Large intestine (tissue), 3 donors: ENCODE measurements at regions not wholly inside any gene's neighbourhood (a gene's known extent, or its start where the extent isn't known, plus 50 kb on each side); places are given as distances from the start of the nearest gene placed in this dataset.

ENCODE experiments used
- DNase-seq, 2 donors: peaks; one replicate each; pipeline versions ENCODE4 v3.0.0 to v3.0.0-alpha.2; 2013
- H3K27ac ChIP-seq: one replicate; pipeline ENCODE4 v1.5.1; 2013; ENCODE audit warnings: low read length
- H3K27me3 ChIP-seq: 2 replicates; pipeline ENCODE4 v1.6.1; 2013; ENCODE audit warnings: low read length; ENCODE audit not compliant: control insufficient read depth, insufficient read depth
- H3K36me3 ChIP-seq: 2 replicates; pipeline ENCODE4 v1.6.1; 2013; ENCODE audit warnings: low read length; ENCODE audit not compliant: control insufficient read depth, insufficient read depth
- H3K4me1 ChIP-seq: one replicate; pipeline ENCODE4 v1.6.1; 2013; ENCODE audit warnings: low read length; ENCODE audit not compliant: control insufficient read depth, insufficient read depth
- H3K4me3 ChIP-seq: one replicate; pipeline ENCODE4 v1.5.1; 2013; ENCODE audit warnings: low read length
- H3K9me3 ChIP-seq: one replicate; pipeline ENCODE4 v1.6.1; 2013; ENCODE audit warnings: mild to moderate bottlenecking, low read depth, low read length, moderate library complexity; ENCODE audit not compliant: control insufficient read depth
- WGBS: methylation state at CpG from one replicate; pipeline ENCODE4 v1.1.5; 2013; ENCODE audit warnings: low lambda C conversion rate; ENCODE audit not compliant: insufficient coverage; 5-methylcytosine and 5-hydroxymethylcytosine counted together

GRCh38 chr2:128446874-128447537, 128.3 kb upstream of the HS6ST1 start:
- Histone ChIP-seq H3K4me1 (peaks cover 12% of the 10 kb centered on the region), H3K27me3 (peaks cover 2% of the 10 kb centered on the region), H3K9me3 (no peaks in the 10 kb centered on the region), H3K4me3 (no peak overlapping the region), H3K36me3 (no peaks in the 10 kb centered on the region), H3K27ac (no peak overlapping the region)
- WGBS: no CpG with 5 or more reads among the region's 17 CpGs
- no peak for DNase-seq

- H3K9me3 ChIP-seq: no peaks in the 10 kb centered on the region
- no peak overlapping the region for H3K27ac ChIP-seq
- peaks cover 6% of the 10 kb centered on the region for H3K27me3 ChIP-seq
- no CpG with 5 or more reads among the region's 7 CpGs for WGBS
- no peaks in the 10 kb centered on the region for H3K36me3 ChIP-seq
- no peak for DNase-seq
- peaks cover 7% of the 10 kb centered on the region for H3K4me1 ChIP-seq
- H3K4me3 ChIP-seq: no peak overlapping the region
These were observed 128.9 kb upstream of the HS6ST1 start for GRCh38 chr2:128447538-128447995.

DNA sequence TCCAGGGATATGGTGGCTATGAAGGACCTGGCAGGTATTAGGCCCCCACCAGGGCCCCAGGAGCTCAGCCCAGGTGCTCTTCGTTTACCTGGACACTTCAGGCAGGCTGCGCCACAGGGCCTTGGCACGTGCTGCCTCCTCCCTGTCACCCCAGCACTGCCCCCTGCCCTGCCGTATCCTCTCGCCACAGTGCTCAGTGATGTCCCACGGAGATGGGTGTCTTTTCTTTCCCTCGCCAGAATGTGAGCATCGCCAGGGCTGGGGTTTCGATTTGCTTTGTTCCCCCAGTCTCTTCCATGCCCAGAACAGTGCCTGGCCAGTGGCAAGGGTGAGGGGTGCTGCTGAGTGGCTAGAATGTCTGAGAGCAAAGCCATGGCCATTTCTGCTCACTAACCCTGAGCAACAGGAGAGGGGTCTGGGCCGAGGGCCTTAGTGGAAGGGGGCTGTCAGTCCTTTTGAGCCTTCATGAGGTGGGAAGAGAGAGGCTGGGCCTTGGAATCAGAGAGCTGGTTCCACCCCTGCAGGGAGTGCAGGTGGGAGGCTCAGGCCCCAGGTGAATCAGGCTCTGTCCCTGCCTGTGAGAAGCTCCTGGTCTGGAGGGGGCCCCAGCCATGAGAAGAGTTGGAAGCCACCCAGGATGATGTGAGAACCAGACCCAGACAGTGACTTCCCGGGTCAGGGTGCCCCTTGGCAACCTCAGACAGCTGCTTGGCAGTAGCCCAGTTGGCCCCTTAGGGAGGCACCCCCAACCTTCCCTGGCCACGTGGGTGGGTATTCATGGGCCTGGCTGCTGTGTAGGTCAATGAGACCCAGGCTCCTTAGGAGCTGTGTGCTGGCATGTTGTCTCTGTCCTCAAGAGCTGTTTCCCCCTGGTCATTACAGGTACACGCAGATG, 129.9 kb upstream of the HS6ST1 start:
- no CpG with 5 or more reads among the region's 13 CpGs for WGBS
- Histone ChIP-seq H3K4me3 (no peak overlapping the region), H3K27me3 (peaks cover 6% of the 10 kb centered on the region), H3K27ac (no peak overlapping the region), H3K36me3 (no peaks in the 10 kb centered on the region), H3K9me3 (no peaks in the 10 kb centered on the region), H3K4me1 (no peaks in the 10 kb centered on the region)
- no peak for DNase-seq

DNA sequence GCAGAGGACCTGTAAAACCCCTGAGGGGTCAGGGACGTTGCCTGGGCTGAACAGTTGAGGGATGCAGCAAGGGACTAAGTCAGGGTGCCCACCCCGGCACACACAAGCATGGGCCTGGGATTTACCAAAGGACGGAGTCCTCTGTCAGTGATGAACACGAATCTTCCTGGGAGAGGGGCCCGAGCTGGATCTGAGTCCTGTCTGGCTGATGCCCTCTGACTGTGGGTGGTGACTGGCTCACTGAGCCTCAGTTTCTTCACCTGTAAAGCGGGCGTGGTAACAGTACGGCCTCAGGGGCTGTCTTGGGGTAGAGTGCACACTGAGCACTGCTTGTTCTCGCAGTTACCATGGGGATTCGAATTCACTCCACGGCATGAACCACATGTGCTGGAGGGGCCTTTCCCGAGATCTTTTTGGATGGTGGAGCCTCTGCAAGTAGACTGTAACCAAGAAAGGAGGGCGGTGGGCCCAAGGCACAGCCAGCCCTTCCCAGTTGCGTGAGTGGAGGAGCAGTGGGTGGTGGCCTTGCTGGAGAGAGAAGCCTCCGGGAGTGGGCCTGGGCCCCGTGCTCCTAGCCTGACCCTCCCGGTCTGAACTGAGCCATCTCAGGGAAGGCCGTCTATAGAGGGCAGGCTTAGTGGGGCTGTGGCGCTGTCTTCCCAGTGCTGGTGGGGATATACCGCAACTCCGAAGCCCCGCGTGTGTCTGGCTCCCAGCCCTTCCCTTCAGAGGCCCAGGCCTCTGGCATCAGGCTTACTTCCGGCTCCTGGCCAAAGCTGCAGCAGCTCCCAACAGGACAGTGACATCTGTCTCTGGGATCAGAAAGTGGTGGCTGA, 130.8 kb upstream of the HS6ST1 start:
- H3K36me3 ChIP-seq: no peaks in the 10 kb centered on the region
- H3K4me3 ChIP-seq: no peak overlapping the region
- H3K4me1 ChIP-seq: no peaks in the 10 kb centered on the region
- H3K27me3 ChIP-seq: peaks cover 6% of the 10 kb centered on the region
- DNase-seq: no peak
- WGBS: no CpG with 5 or more reads among the region's 24 CpGs
- no peak overlapping the region for H3K27ac ChIP-seq
- H3K9me3 ChIP-seq: no peaks in the 10 kb centered on the region

DNA sequence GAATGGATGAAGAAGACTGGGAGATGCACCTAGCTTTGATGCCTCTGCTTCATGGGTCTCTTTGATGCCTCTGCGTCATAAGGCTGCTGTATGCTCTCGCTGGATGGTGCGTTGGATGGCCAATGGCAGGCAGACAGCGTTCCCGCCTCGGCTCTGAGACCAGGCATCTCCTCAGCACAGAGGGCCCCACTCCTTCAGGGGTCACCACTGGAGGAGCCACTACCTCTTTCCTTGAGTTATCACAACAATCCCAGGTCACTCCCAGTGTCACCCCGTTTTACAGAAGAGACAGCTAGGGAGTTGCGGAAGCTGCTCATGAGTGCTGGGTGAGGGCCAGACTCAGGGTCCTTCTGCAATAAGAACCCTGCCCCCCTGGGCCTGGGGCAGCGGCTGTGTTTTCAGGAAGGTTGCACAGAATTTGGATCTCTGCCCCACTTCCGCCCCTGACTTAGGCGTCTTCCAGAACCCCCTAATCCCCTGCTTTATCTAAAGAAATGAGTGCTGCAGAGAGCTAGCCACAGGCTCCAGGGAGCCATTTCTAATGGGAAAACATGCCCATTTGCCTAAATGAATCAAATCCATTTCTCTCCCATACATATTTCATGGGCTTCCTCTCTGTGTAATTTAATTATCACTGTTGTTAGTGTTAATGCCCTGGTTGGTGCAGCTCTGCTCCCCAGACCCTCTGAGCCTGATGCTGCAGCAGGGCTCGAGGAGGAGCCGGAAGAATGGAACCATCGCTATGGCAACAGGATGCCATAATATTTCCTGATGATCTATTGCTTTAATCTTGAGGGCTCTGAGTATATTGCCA, 131.8 kb upstream of the HS6ST1 start:
- no CpG with 5 or more reads among the region's 14 CpGs for WGBS
- Histone ChIP-seq H3K36me3 (no peaks in the 10 kb centered on the region), H3K27me3 (peaks cover 6% of the 10 kb centered on the region), H3K4me1 (no peaks in the 10 kb centered on the region), H3K4me3 (no peak overlapping the region), H3K27ac (no peak overlapping the region), H3K9me3 (no peaks in the 10 kb centered on the region)
- DNase-seq: no peak

- Histone ChIP-seq H3K9me3 (no peaks in the 10 kb centered on the region), H3K4me1 (no peaks in the 10 kb centered on the region), H3K4me3 (no peak overlapping the region), H3K27ac (no peak overlapping the region), H3K27me3 (peaks cover 6% of the 10 kb centered on the region), H3K36me3 (no peaks in the 10 kb centered on the region)
- DNase-seq: no peak
- WGBS: no CpG with 5 or more reads among the region's 15 CpGs
These were observed 132.7 kb upstream of the HS6ST1 start for GRCh38 chr2:128451084-128452023.

GRCh38 chr2:128452024-128452411, 133.3 kb upstream of the HS6ST1 start:
- WGBS: 100% methylated on average over 1 of the region's 1 CpG
- H3K9me3 ChIP-seq: no peaks in the 10 kb centered on the region

DNA sequence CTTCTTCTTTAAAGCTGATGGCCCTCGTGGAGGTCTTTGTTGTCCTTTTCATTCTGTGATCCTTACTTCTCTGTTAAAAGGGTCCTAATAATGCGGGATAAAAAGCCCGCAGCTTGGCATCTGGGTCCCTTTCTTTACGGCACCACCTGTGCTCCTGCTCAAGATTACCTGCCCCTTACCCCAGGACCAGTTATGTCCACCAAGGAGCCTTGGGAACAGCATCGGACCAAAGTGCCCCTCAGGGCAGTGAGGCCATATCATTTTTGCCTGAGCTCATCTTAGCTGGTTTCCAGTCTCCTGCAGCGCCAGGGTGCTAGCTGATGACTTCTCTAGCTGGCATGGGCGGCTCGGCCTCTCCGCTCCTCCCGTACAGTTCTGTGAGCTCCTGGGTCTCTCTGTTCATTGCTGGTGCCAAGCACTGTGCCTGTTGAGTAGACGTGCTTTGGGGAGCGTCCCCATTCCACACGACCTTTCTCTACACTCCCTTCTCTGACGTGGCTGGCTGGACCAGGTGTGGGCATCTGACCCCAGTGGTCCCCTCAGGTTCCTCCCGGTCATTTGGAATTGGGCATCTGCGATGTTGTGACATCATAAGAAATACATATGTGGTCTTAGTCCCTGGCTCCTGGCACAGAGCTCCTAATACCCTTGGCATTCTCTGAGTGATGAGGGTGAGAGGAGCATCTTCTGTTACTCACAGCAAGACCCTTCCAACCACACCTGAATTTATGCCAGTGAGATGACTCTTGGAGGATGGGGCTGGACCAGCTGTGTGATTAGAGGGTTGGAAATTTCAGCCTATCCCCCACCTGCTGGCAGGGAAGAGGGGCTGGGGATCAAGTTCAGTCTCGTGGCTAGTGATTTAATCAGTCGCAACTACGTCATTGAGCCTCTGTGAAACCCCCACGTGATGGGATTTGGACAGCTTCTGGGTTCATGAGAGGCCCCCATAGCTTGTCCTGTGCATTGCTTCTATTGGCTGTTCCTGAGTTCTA, 134.2 kb upstream of the HS6ST1 start:
- 100% methylated on average over 2 of the region's 20 CpGs for WGBS
- DNase-seq: no peak
- Histone ChIP-seq H3K4me1 (no peaks in the 10 kb centered on the region), H3K27me3 (peaks cover 6% of the 10 kb centered on the region), H3K9me3 (no peaks in the 10 kb centered on the region), H3K27ac (no peak overlapping the region), H3K36me3 (no peaks in the 10 kb centered on the region), H3K4me3 (no peak overlapping the region)

More at GRCh38 chr2:128452024-128452411, 133.3 kb upstream of the HS6ST1 start:
- Histone ChIP-seq H3K27ac (no peak overlapping the region), H3K36me3 (no peaks in the 10 kb centered on the region), H3K4me1 (no peaks in the 10 kb centered on the region), H3K4me3 (no peak overlapping the region), H3K27me3 (peaks cover 6% of the 10 kb centered on the region)
- no peak for DNase-seq
